PC-9 (cell line): ENCODE measurements at regions not wholly inside any gene's neighbourhood (a gene's known extent, or its start where the extent isn't known, plus 50 kb on each side); places are given as distances from the start of the nearest gene placed in this dataset.

ENCODE experiments used
- BruUV-seq: library from RNA; stranded (reverse); fragments of 400-500 nt; replicated peaks from 2 replicates; lab custom pipeline; 2021; lab: Mats Ljungman, UMichigan
- CTCF ChIA-PET: fragments of 300-600 bp; sonication (Branson Sonifier 250); formaldehyde crosslinking; loops from one replicate; lab custom pipeline; 2022; ENCODE audit warnings: antibody characterized with exemption; lab: Charles Lee
- POLR2A ChIA-PET: fragments of 300-600 bp; sonication (Branson Sonifier 250); formaldehyde crosslinking; loops from one replicate; lab custom pipeline; 2022; ENCODE audit warnings: antibody characterized with exemption; ENCODE audit not compliant: unreplicated experiment; lab: Charles Lee
- DNase-seq, 2 experiments: peaks; one replicate each; pipeline versions ENCODE4 v3.0.0 to v3.0.0-alpha.2; 2015 to 2022; ENCODE audit warnings: mixed read lengths in 1 of 2
- H2AFZ ChIP-seq: fragments of 200-600 bp; sonication (generic); 2 replicates; pipeline ENCODE4 v1.8.1; 2017; ENCODE audit warnings: antibody characterized with exemption
- H3F3A ChIP-seq: fragments of 200-600 bp; sonication (generic); 2 replicates; pipeline ENCODE4 v1.8.1; 2017; ENCODE audit warnings: antibody characterized with exemption, mild to moderate bottlenecking, low read depth; ENCODE audit not compliant: insufficient read depth
- H3K27ac ChIP-seq: fragments of 200-600 bp; sonication (generic); 2 replicates; pipeline ENCODE4 v1.6.1; 2016; ENCODE audit warnings: mixed run types
- H3K27me3 ChIP-seq: fragments of 200-600 bp; sonication (generic); 2 replicates; pipeline ENCODE4 v1.6.1; 2016; ENCODE audit warnings: low read depth, mixed run types; ENCODE audit not compliant: insufficient read depth
- H3K36me3 ChIP-seq: fragments of 200-600 bp; sonication (generic); 2 replicates; pipeline ENCODE4 v1.6.1; 2016; ENCODE audit warnings: low read depth, mixed run types
- H3K4me1 ChIP-seq: fragments of 200-600 bp; sonication (generic); replicated peaks from 2 replicates; pipeline ENCODE4 v1.6.1; 2016; ENCODE audit warnings: mixed run types; ENCODE audit not compliant: insufficient read depth
- H3K4me2 ChIP-seq: fragments of 200-600 bp; sonication (generic); 2 replicates; pipeline ENCODE4 v1.6.1; 2017; ENCODE audit warnings: mixed run types
- H3K4me3 ChIP-seq: fragments of 200-600 bp; sonication (generic); 2 replicates; pipeline ENCODE4 v1.6.1; 2016; ENCODE audit warnings: mixed run types
- H3K79me2 ChIP-seq: fragments of 200-600 bp; sonication (generic); 2 replicates; pipeline ENCODE4 v1.6.1; 2017; ENCODE audit warnings: low read depth, mixed run types
- H3K9me2 ChIP-seq: fragments of 200-600 bp; sonication (generic); 2 replicates; pipeline ENCODE4 v1.8.1; 2017; ENCODE audit warnings: mild to moderate bottlenecking; ENCODE audit not compliant: insufficient read depth
- H3K9me3 ChIP-seq: fragments of 200-600 bp; sonication (generic); 2 replicates; pipeline ENCODE4 v1.8.1; 2016; ENCODE audit warnings: low read depth; ENCODE audit not compliant: insufficient read depth
- H4K20me1 ChIP-seq: fragments of 200-600 bp; sonication (generic); 2 replicates; pipeline ENCODE4 v1.8.1; 2017; ENCODE audit not compliant: insufficient read depth
- EZH2 ChIP-seq: fragments of 200-600 bp; sonication (generic); IDR thresholded peaks from 2 replicates; pipeline ENCODE4 v1.8.0; 2017; ENCODE audit warnings: antibody characterized with exemption, low read depth
- intact Hi-C: fragments of 100-400 bp; cut with micrococcal nuclease; formaldehyde crosslinking; loops from one replicate; pipeline ENCODE4 v1.10.0; 2022; ENCODE audit not compliant: unreplicated experiment
- TF ChIP-seq, protein P1 (sequence below): fragments of 200-600 bp; sonication (generic); conservative IDR thresholded peaks from 2 replicates; pipeline ENCODE4 v1.6.1; 2017; ENCODE audit warnings: mixed run types, antibody characterized with exemption, mild to moderate bottlenecking, moderate library complexity

DNA sequence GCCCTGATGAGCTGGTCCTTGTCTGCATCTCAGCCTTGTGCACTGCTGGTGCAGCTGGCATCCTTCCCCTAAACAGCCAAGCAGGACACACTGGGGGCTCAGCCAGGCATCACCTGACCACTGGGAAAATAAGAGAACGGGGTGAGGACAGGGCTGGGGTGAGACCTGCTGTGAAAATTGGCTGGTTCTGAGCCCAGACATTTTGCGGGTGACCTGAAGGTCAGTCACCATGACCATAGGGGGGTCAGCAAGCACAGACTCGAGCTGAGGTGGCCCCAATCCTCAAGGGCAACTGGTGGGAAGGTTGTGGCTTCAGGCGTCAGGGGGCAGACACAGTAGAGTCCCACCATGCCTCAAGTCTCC, 144.9 kb upstream of the TWIST2 start:
- Histone ChIP-seq H3K9me3 (no peaks in the 10 kb centered on the region), H4K20me1 (no peaks in the 10 kb centered on the region), H3K4me3 (no peak overlapping the region), H3K9me2 (no peaks in the 10 kb centered on the region), H3K4me1 (no peaks in the 10 kb centered on the region), H3K4me2 (no peak overlapping the region), H3K36me3 (no peaks in the 10 kb centered on the region), H2AFZ (no peak overlapping the region), H3K27ac (no peak overlapping the region), H3F3A (no peaks in the 10 kb centered on the region), H3K27me3 (peaks cover 64% of the 10 kb centered on the region), H3K79me2 (no peaks in the 10 kb centered on the region)
- ChIA-PET CTCF (interaction anchor here (0.5 kb wide), 1 partner anchor 440 kb away, joined by 3 read pairs; no protein-coding TSS in a partner anchor), POLR2A (no interaction called here)
- intact Hi-C loops = loop anchor here (10.0 kb wide), 1 partner anchor 128 kb away; no protein-coding TSS in a partner anchor
- BruUV-seq = no TSS peak
- DNase-seq = no peak
- TF ChIP-seq, protein P1, sequence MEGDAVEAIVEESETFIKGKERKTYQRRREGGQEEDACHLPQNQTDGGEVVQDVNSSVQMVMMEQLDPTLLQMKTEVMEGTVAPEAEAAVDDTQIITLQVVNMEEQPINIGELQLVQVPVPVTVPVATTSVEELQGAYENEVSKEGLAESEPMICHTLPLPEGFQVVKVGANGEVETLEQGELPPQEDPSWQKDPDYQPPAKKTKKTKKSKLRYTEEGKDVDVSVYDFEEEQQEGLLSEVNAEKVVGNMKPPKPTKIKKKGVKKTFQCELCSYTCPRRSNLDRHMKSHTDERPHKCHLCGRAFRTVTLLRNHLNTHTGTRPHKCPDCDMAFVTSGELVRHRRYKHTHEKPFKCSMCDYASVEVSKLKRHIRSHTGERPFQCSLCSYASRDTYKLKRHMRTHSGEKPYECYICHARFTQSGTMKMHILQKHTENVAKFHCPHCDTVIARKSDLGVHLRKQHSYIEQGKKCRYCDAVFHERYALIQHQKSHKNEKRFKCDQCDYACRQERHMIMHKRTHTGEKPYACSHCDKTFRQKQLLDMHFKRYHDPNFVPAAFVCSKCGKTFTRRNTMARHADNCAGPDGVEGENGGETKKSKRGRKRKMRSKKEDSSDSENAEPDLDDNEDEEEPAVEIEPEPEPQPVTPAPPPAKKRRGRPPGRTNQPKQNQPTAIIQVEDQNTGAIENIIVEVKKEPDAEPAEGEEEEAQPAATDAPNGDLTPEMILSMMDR = no peak
- no peak for TF ChIP-seq EZH2

DNA sequence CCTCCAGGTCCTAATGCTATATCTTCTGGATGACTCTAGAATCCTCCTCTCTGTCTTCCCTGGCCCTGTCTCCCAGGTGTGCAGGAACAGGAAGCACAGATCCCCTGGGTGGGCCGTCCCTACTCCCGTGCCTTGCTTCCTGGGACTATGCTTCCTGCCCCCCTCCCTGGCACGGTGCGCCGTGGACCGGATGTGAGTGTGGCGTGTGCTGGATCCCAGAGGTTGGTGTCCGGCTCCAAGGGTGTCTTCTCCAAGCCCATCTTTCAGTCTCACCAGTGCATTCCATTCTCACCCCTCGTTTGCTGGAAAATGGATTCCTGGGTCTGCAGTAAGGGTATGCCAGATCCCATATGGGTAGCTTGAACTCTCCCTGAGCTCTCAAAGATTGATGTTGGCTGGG, 144.4 kb upstream of the TWIST2 start:
- DNase-seq = no peak
- Histone ChIP-seq H3K4me1 (no peaks in the 10 kb centered on the region), H3K4me3 (no peak overlapping the region), H2AFZ (no peak overlapping the region), H3K4me2 (no peak overlapping the region), H3K79me2 (no peaks in the 10 kb centered on the region), H3K27me3 (peaks cover 61% of the 10 kb centered on the region), H4K20me1 (no peaks in the 10 kb centered on the region), H3K27ac (no peak overlapping the region), H3K9me3 (no peaks in the 10 kb centered on the region), H3K36me3 (no peaks in the 10 kb centered on the region), H3K9me2 (no peaks in the 10 kb centered on the region), H3F3A (no peaks in the 10 kb centered on the region)
- TF ChIP-seq, protein P1 = no peak
- no peak for TF ChIP-seq EZH2
- no TSS peak for BruUV-seq
- ChIA-PET POLR2A (no interaction called here), CTCF (interaction anchor here (0.5 kb wide), 1 partner anchor 439 kb away, joined by 3 read pairs; no protein-coding TSS in a partner anchor)
- intact Hi-C loops = loop anchor here (10.0 kb wide), 1 partner anchor 129 kb away; no protein-coding TSS in a partner anchor

DNA sequence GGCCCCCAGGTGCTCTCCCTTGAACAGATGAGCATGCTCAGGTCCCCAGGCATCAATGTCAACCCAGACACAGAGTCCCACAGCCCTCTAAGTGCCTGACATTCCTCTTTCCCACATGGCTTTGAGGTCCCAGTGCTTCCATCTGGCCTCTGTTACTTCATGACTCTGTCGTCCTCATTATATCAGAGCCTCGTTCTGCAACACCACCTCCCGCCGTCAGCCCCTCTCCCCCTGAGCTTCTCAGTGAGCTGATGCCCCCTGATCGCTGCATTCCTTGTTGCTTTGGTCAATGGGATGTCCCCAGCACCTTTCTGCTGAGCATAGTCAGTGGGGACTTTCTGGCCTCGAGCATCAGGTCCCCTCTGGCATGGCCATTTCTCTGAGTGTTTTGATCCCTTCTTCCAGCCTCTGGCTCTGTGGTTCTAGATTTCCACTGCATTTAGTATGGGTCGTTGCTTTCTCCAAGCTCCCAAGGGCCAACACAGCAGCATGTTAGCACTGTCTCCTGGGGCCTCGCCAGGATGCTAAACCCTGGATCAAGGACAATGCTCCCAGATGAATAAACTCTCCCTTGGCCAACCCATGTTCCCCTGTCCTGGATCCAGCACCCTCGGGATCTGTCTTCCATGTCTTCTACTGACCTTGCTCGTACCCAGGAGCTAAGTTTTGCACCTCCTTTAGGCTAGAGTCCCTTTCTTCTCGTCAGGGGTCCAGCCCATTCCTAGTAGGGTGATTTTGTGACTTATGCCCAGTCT, 143.2 kb upstream of the TWIST2 start:
- intact Hi-C loops = loop anchor here (10.0 kb wide), 1 partner anchor 130 kb away; no protein-coding TSS in a partner anchor
- Histone ChIP-seq H3K27ac (no peak overlapping the region), H3K4me2 (no peak overlapping the region), H3K36me3 (no peaks in the 10 kb centered on the region), H3K9me2 (no peaks in the 10 kb centered on the region), H2AFZ (no peak overlapping the region), H3K79me2 (no peaks in the 10 kb centered on the region), H3K4me3 (no peak overlapping the region), H3K4me1 (no peaks in the 10 kb centered on the region), H4K20me1 (no peaks in the 10 kb centered on the region), H3K9me3 (no peaks in the 10 kb centered on the region), H3F3A (no peaks in the 10 kb centered on the region), H3K27me3 (peaks cover 58% of the 10 kb centered on the region)
- no TSS peak for BruUV-seq
- DNase-seq = no peak
- TF ChIP-seq, protein P1 = no peak
- no peak for TF ChIP-seq EZH2
- CTCF ChIA-PET = no interaction called here
- POLR2A ChIA-PET = no interaction called here
